Right renal cortex interstitium (tissue), 3 donors: ENCODE measurements at regions not wholly inside any gene's neighbourhood (a gene's known extent, or its start where the extent isn't known, plus 50 kb on each side); places are given as distances from the start of the nearest gene placed in this dataset.
"Not testable (repeated sequence)": the region's sequence is repeated elsewhere in the genome, so short reads cannot be mapped to it uniquely, and the experiment has no call there.

ENCODE experiments used
- DNase-seq, 3 donors: peaks; one replicate each; pipeline ENCODE4 v3.0.0-alpha.2; 2013; ENCODE audit warnings: low read depth in 3 of 3, low spot score in 2 of 3

GRCh38 chr13:73544175-73544574, 485.4 kb downstream of the KLF5 start:
- no peak for DNase-seq

GRCh38 chr13:73542446-73542845, 483.6 kb downstream of the KLF5 start:
- no peak for DNase-seq

GRCh38 chr13:73536865-73537264, 478.1 kb downstream of the KLF5 start:
- DNase-seq = no peak

GRCh38 chr13:73535341-73535740, 476.5 kb downstream of the KLF5 start:
- no peak for DNase-seq

- DNase-seq = no peak
Measured at GRCh38 chr13:73532987-73533510, 474.2 kb downstream of the KLF5 start.

- DNase-seq = no peak
Measured at GRCh38 chr13:73532582-73532981, 473.8 kb downstream of the KLF5 start.

GRCh38 chr13:73531014-73531413, 472.2 kb downstream of the KLF5 start:
- DNase-seq = no peak

- DNase-seq = no peak
Measured at GRCh38 chr13:73522937-73523336, 464.1 kb downstream of the KLF5 start.

GRCh38 chr13:73521985-73522524, 463.2 kb downstream of the KLF5 start:
- no peak for DNase-seq

GRCh38 chr13:73521290-73521624, 462.5 kb downstream of the KLF5 start:
- DNase-seq = no peak

- no peak for DNase-seq
Measured at GRCh38 chr13:73520566-73521289, 461.9 kb downstream of the KLF5 start.

GRCh38 chr13:73520135-73520534, 461.3 kb downstream of the KLF5 start:
- DNase-seq = not testable (repeated sequence)

GRCh38 chr13:73519396-73520116, 460.8 kb downstream of the KLF5 start:
- no peak for DNase-seq

- DNase-seq = no peak
Measured at GRCh38 chr13:73517766-73518165, 459.0 kb downstream of the KLF5 start.

GRCh38 chr13:73516731-73517130, 457.9 kb downstream of the KLF5 start:
- no peak for DNase-seq

- no peak for DNase-seq
Measured at GRCh38 chr13:73514208-73514607, 455.4 kb downstream of the KLF5 start.

- no peak for DNase-seq
Measured at GRCh38 chr13:73513751-73514150, 454.9 kb downstream of the KLF5 start.

- DNase-seq = no peak
Measured at GRCh38 chr13:73508841-73509240, 450.0 kb downstream of the KLF5 start.

GRCh38 chr13:73505376-73505890, 446.6 kb downstream of the KLF5 start:
- no peak for DNase-seq

GRCh38 chr13:73499695-73500094, 440.9 kb downstream of the KLF5 start:
- no peak for DNase-seq

GRCh38 chr13:73497430-73497829, 438.6 kb downstream of the KLF5 start:
- DNase-seq = no peak

GRCh38 chr13:73496711-73497110, 437.9 kb downstream of the KLF5 start:
- no peak for DNase-seq
